IMR-90 (cell line): ENCODE measurements at regions not wholly inside any gene's neighbourhood (a gene's known extent, or its start where the extent isn't known, plus 50 kb on each side); places are given as distances from the start of the nearest gene placed in this dataset.
A peak's percentile ranks its signal among the peaks of the same experiment; 100 is the strongest.

Experiments used
- ATAC-seq: fragments of 200-7000 bp; cut with Tn5 transposase; 2 replicates; pipeline ENCODE4 v1.9.1; 2020; ENCODE audit warnings: low read depth, mild to moderate bottlenecking, moderate library complexity
- BruUV-seq: library from RNA; stranded (reverse); fragments of 400-500 nt; replicated peaks from 2 replicates; lab custom pipeline; 2021; lab: Mats Ljungman, UMichigan
- CTCF ChIA-PET: fragments of 300-600 bp; formaldehyde crosslinking; extraction: SDS; loops from one replicate; lab custom pipeline; 2021; ENCODE audit warnings: antibody characterized with exemption; lab: Yijun Ruan, JAX
- POLR2A ChIA-PET: fragments of 300-600 bp; sonication (Branson Sonifier 250); formaldehyde crosslinking; loops from one replicate; lab custom pipeline; 2022; ENCODE audit warnings: antibody characterized with exemption; ENCODE audit not compliant: unreplicated experiment; lab: Charles Lee
- DNase-seq: peaks from one replicate; pipeline ENCODE4 v3.0.0; 2013
- H2AFZ ChIP-seq: replicated peaks from 2 replicates; pipeline ENCODE3; 2013; ENCODE audit warnings: low read length, mild to moderate bottlenecking; ENCODE audit not compliant: poor library complexity
- H2AK5ac ChIP-seq: 2 replicates; pipeline ENCODE4 v1.6.1; 2013; ENCODE audit warnings: low read depth, low read length, inconsistent platforms
- H2AK9ac ChIP-seq: replicated peaks from 2 replicates; pipeline ENCODE3; 2013; ENCODE audit warnings: mild to moderate bottlenecking, low read depth, low read length, moderate library complexity; ENCODE audit not compliant: poor library complexity
- H2BK120ac ChIP-seq: 2 replicates; pipeline ENCODE4 v1.6.1; 2013; ENCODE audit warnings: low read depth, low read length, inconsistent platforms
- H2BK15ac ChIP-seq: 3 replicates; pipeline ENCODE4 v1.6.1; 2013; ENCODE audit warnings: low read depth, low read length, inconsistent platforms
- H2BK20ac ChIP-seq: 2 replicates; pipeline ENCODE4 v1.6.1; 2013; ENCODE audit warnings: low read depth, mild to moderate bottlenecking, inconsistent platforms, low read length, moderate library complexity
- H2BK5ac ChIP-seq: 2 replicates; pipeline ENCODE4 v1.6.1; 2013; ENCODE audit warnings: mild to moderate bottlenecking, low read depth, low read length, inconsistent platforms; ENCODE audit not compliant: poor library complexity, severe bottlenecking
- H3K14ac ChIP-seq: replicated peaks from 2 replicates; pipeline ENCODE4 v1.6.1; 2013; ENCODE audit warnings: low read depth, low read length, inconsistent platforms
- H3K18ac ChIP-seq: 2 replicates; pipeline ENCODE4 v1.6.1; 2013; ENCODE audit warnings: low read depth, low read length, control low read depth
- H3K23ac ChIP-seq: 2 replicates; pipeline ENCODE4 v1.6.1; 2013; ENCODE audit warnings: low read depth, low read length, inconsistent platforms
- H3K27ac ChIP-seq: 2 replicates; pipeline ENCODE4 v1.5.1; 2013; ENCODE audit warnings: mild to moderate bottlenecking, control low read depth, low read length; ENCODE audit not compliant: insufficient read depth
- H3K27me3 ChIP-seq: 2 replicates; pipeline ENCODE4 v1.6.1; 2013; ENCODE audit warnings: low read length; ENCODE audit not compliant: control insufficient read depth, insufficient read depth
- H3K36me3 ChIP-seq: 2 replicates; pipeline ENCODE4 v1.6.1; 2013; ENCODE audit warnings: low read length, mixed read lengths; ENCODE audit not compliant: control insufficient read depth, insufficient read depth
- H3K4ac ChIP-seq: 2 replicates; pipeline ENCODE4 v1.6.1; 2013; ENCODE audit warnings: low read depth, low read length, inconsistent platforms
- H3K4me1 ChIP-seq: 2 replicates; pipeline ENCODE4 v1.6.1; 2013; ENCODE audit warnings: low read length, mixed read lengths; ENCODE audit not compliant: control insufficient read depth, insufficient read depth
- H3K4me2 ChIP-seq: 2 replicates; pipeline ENCODE4 v1.6.1; 2013; ENCODE audit warnings: low read depth, mild to moderate bottlenecking, control low read depth, low read length, moderate library complexity
- H3K4me3 ChIP-seq: 2 replicates; pipeline ENCODE4 v1.5.1; 2013; ENCODE audit warnings: low read depth, mild to moderate bottlenecking, control low read depth, low read length, moderate library complexity; ENCODE audit not compliant: insufficient read depth
- H3K56ac ChIP-seq: 2 replicates; pipeline ENCODE4 v1.6.1; 2013; ENCODE audit warnings: low read length, inconsistent platforms; ENCODE audit not compliant: insufficient read depth; ENCODE audit errors: extremely low read depth
- H3K79me1 ChIP-seq, 2 experiments: 2 replicates each; pipeline ENCODE4 v1.6.1; 2013; ENCODE audit warnings: low read length in 2 of 2, inconsistent platforms in 1 of 2, low read depth in 1 of 2
- H3K9ac ChIP-seq: 2 replicates; pipeline ENCODE4 v1.6.1; 2013; ENCODE audit warnings: low read depth, low read length, control low read depth
- H3K9me1 ChIP-seq: 2 replicates; pipeline ENCODE4 v1.6.1; 2013; ENCODE audit warnings: low read length, inconsistent platforms; ENCODE audit not compliant: insufficient read depth
- H3K9me3 ChIP-seq: 2 replicates; pipeline ENCODE4 v1.6.1; 2013; ENCODE audit warnings: low read length; ENCODE audit not compliant: control insufficient read depth, insufficient read depth
- H4K20me1 ChIP-seq: 2 replicates; pipeline ENCODE4 v1.6.1; 2013; ENCODE audit warnings: low read length, inconsistent platforms; ENCODE audit not compliant: insufficient read depth
- H4K5ac ChIP-seq: 2 replicates; pipeline ENCODE4 v1.6.1; 2013; ENCODE audit warnings: mild to moderate bottlenecking, low read depth, low read length, control low read depth
- H4K8ac ChIP-seq, 2 experiments: 2 replicates each; pipeline ENCODE4 v1.6.1; 2013; ENCODE audit warnings: low read depth in 2 of 2, low read length in 2 of 2, control low read depth in 1 of 2, inconsistent platforms in 1 of 2
- H4K91ac ChIP-seq: 2 replicates; pipeline ENCODE4 v1.6.1; 2013; ENCODE audit warnings: low read depth, low read length, inconsistent platforms; ENCODE audit not compliant: insufficient read depth
- MAZ ChIP-seq: IDR thresholded peaks from 2 replicates; pipeline ENCODE4 v1.6.1; 2012; ENCODE audit warnings: low read depth, mild to moderate bottlenecking, low read length, improper control_type of control experiment, moderate library complexity, borderline replicate concordance
- MXI1 ChIP-seq: IDR thresholded peaks from 2 replicates; pipeline ENCODE4 v1.6.1; 2012; ENCODE audit warnings: low read depth, mild to moderate bottlenecking, low read length, moderate library complexity, borderline replicate concordance
- POLR2A ChIP-seq: IDR thresholded peaks from 2 replicates; pipeline ENCODE4 v1.6.1; 2012; ENCODE audit warnings: mild to moderate bottlenecking, low read depth, low read length
- RCOR1 ChIP-seq: IDR thresholded peaks from 2 replicates; pipeline ENCODE4 v1.6.1; 2012; ENCODE audit warnings: mild to moderate bottlenecking, low read length, improper control_type of control experiment; ENCODE audit not compliant: insufficient replicate concordance
- WGBS, 2 experiments: methylation state at CpG; one replicate each; pipeline versions ENCODE4 v1.1.5 to v1.1.7; 2013; ENCODE audit warnings: missing lambda C conversion rate in 2 of 2; ENCODE audit not compliant: insufficient read length in 1 of 2; ENCODE audit errors: extremely low coverage in 2 of 2; 5-methylcytosine and 5-hydroxymethylcytosine counted together
- dilution Hi-C: fragments of 300-500 bp; cut with HindIII; formaldehyde crosslinking; loops from one replicate; pipeline ENCODE4 v1.14.3; 2018; ENCODE audit warnings: low sequenced_read_pairs; ENCODE audit not compliant: unreplicated experiment
- in situ Hi-C: fragments of 300-500 bp; cut with MboI; formaldehyde crosslinking; loops from 3 replicates; pipeline ENCODE4 v1.14.3; 2019; ENCODE audit warnings: low sequenced_read_pairs, inconsistent platforms, mixed read lengths
- intact Hi-C: fragments of 100-400 bp; cut with micrococcal nuclease; formaldehyde crosslinking; loops from 2 replicates; pipeline ENCODE4 v1.10.0; 2022

DNA sequence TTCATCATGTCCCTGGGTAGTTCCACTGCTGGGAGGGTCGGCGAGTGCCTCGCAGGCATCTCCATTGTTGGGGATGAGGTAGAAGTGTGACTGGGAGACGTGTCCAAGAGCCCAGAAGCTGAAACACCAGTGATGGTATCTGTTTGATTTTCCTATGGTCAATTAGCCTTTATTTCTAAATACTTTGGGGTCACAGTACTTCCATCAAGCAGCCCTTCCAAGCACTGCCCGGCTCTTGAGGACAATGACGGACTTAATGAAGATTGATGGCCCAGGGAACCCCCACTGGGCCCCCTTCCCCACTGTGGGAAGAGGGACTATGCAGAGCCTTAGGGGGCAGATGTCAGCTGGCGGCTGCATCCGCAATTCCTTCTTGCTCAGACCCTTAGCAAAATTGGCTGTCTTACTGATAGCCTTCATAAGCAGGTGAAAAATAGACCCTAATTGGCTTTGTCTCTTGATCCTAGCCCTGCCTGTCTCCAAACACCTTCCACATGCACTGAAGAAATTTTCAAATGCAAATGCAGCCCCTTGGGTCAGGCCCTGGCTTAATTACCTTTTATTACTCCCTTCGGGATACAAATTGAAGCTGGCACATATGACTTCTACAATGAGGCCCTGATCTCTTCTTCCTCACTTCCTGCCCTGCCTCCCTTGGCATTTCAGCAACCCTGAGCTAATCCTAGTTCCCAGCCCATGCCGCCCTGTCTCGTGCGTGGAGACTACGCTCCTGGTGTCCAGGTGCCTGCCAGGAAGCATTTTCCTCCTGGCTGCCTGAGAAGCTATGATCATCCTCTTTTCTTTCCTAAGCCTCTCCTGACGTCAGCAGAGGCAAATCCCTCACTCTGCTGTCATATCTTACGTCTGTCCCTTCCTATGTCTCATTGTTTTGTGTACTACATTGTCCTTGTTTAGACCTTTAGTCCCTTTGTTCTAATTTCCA lies 124.5 kb upstream of the GDF10 start:
- Histone ChIP-seq H2BK20ac (no peak overlapping the region), H4K91ac (no peak overlapping the region), H3K27me3 (no peaks in the 10 kb centered on the region), H3K23ac (no peak overlapping the region), H2AFZ (no peak overlapping the region), H4K20me1 (no peaks in the 10 kb centered on the region), H3K9me1 (peaks cover 11% of the 10 kb centered on the region), H2BK5ac (no peak overlapping the region), H3K9ac (no peak overlapping the region), H4K8ac (no peak overlapping the region), H3K56ac (no peak overlapping the region), H2AK5ac (peak overlapping the region; percentile 23; the same call in 1 of the 2 replicates), H3K9me3 (no peaks in the 10 kb centered on the region), H3K18ac (no peak overlapping the region), H4K5ac (no peak overlapping the region; the same call in 1 of the 2 replicates), H2BK15ac (no peak overlapping the region), H3K79me1 (no peaks in the 10 kb centered on the region), H3K36me3 (no peaks in the 10 kb centered on the region), H3K4ac (no peak overlapping the region), H3K27ac (no peak overlapping the region), H3K4me2 (no peak overlapping the region), H2BK120ac (peak overlapping the region; percentile 34; the same call in 1 of the 2 replicates), H3K4me3 (no peak overlapping the region), H2AK9ac (no peak overlapping the region), H3K4me1 (peaks cover 12% of the 10 kb centered on the region), H3K14ac (no peak overlapping the region)
- in situ Hi-C loops (no loop called here), dilution Hi-C loops (no loop called here), intact Hi-C loops (no loop called here)
- no TSS peak for BruUV-seq
- ATAC-seq (no peak), DNase-seq (no peak)
- TF ChIP-seq POLR2A (no peak), MXI1 (no peak), MAZ (no peak), RCOR1 (no peak)
- 75% methylated on average over 1 of the region's 15 CpGs; no CpG with 5 or more reads in 1 of the 2 experiments for WGBS, 2 experiments
- POLR2A ChIA-PET, result no interaction called here
- CTCF ChIA-PET, result no interaction called here
